Caco-2 (cell line): ENCODE measurements at regions not wholly inside any gene's neighbourhood (a gene's known extent, or its start where the extent isn't known, plus 50 kb on each side); places are given as distances from the start of the nearest gene placed in this dataset.

ENCODE experiments used
- BruUV-seq: library from RNA; stranded (reverse); fragments of 400-500 nt; replicated peaks from 2 replicates; lab custom pipeline; 2021; lab: Mats Ljungman, UMichigan
- CTCF ChIA-PET: fragments of 300-600 bp; sonication (Branson Sonifier 250); formaldehyde crosslinking; loops from one replicate; lab custom pipeline; 2022; ENCODE audit warnings: antibody characterized with exemption; lab: Charles Lee
- POLR2A ChIA-PET: fragments of 300-600 bp; sonication (Branson Sonifier 250); formaldehyde crosslinking; loops from one replicate; lab custom pipeline; 2022; ENCODE audit warnings: antibody characterized with exemption; lab: Charles Lee
- DNase-seq, 2 experiments: peaks; one replicate each; pipeline versions ENCODE4 v3.0.0 to v3.0.0-alpha.2; 2020 to 2022
- H3K27me3 ChIP-seq: replicated peaks from 2 replicates; pipeline ENCODE4 v1.6.0; 2011; ENCODE audit warnings: low read length; ENCODE audit not compliant: control insufficient read depth, insufficient read depth
- H3K36me3 ChIP-seq: 2 replicates; pipeline ENCODE4 v1.5.1; 2011; ENCODE audit warnings: low read length; ENCODE audit not compliant: control insufficient read depth, insufficient read depth
- H3K4me1 ChIP-seq: fragments of 250-450 bp; sonication (Bioruptor Pico); 2 replicates; pipeline ENCODE4 v1.5.1; 2020; ENCODE audit warnings: mild to moderate bottlenecking
- H3K4me3 ChIP-seq: 2 replicates; pipeline ENCODE4 v1.5.1; 2011; ENCODE audit warnings: low read depth, mild to moderate bottlenecking, control low read depth, low read length
- H3K9me3 ChIP-seq: fragments of 250-450 bp; sonication (Bioruptor Pico); 2 replicates; pipeline ENCODE4 v1.5.1; 2020; ENCODE audit warnings: mild to moderate bottlenecking, moderate library complexity
- H3K27ac Mint-ChIP-seq: one replicate; pipeline ENCODE4 v1.8.0; 2022; ENCODE audit warnings: mixed read lengths; ENCODE audit not compliant: unreplicated experiment
- H3K27me3 Mint-ChIP-seq: one replicate; pipeline ENCODE4 v1.8.0; 2022; ENCODE audit warnings: mixed read lengths; ENCODE audit not compliant: insufficient read depth, unreplicated experiment
- H3K36me3 Mint-ChIP-seq: one replicate; pipeline ENCODE4 v1.8.0; 2022; ENCODE audit warnings: mild to moderate bottlenecking, mixed read lengths; ENCODE audit not compliant: insufficient read depth, unreplicated experiment
- H3K4me1 Mint-ChIP-seq: one replicate; pipeline ENCODE4 v1.8.0; 2022; ENCODE audit warnings: low read depth, mixed read lengths; ENCODE audit not compliant: unreplicated experiment
- H3K4me3 Mint-ChIP-seq: one replicate; pipeline ENCODE4 v1.8.0; 2022; ENCODE audit warnings: mild to moderate bottlenecking, moderate library complexity, mixed read lengths; ENCODE audit not compliant: unreplicated experiment
- H3K9me3 Mint-ChIP-seq: one replicate; pipeline ENCODE4 v1.8.0; 2022; ENCODE audit warnings: mixed read lengths; ENCODE audit not compliant: unreplicated experiment
- intact Hi-C: fragments of 100-400 bp; cut with micrococcal nuclease; formaldehyde crosslinking; loops from one replicate; pipeline ENCODE4 v1.10.0; 2022; ENCODE audit not compliant: unreplicated experiment
- TF ChIP-seq, protein P1 (sequence below), 2 experiments: fragments of 200-600 bp in 1 of 2; IDR thresholded peaks; 1 replicate in 1 of 2; 2 replicates in 1 of 2; pipeline versions ENCODE4 v1.5.1 to v1.8.0; 2011 to 2022; ENCODE audit warnings: antibody characterized with exemption in 1 of 2, control low read depth in 1 of 2, inconsistent platforms in 1 of 2, low read depth in 1 of 2, low read length in 1 of 2, mild to moderate bottlenecking in 1 of 2, moderate library complexity in 1 of 2; ENCODE audit not compliant: insufficient read depth in 1 of 2, severe bottlenecking in 1 of 2, unreplicated experiment in 1 of 2

DNA sequence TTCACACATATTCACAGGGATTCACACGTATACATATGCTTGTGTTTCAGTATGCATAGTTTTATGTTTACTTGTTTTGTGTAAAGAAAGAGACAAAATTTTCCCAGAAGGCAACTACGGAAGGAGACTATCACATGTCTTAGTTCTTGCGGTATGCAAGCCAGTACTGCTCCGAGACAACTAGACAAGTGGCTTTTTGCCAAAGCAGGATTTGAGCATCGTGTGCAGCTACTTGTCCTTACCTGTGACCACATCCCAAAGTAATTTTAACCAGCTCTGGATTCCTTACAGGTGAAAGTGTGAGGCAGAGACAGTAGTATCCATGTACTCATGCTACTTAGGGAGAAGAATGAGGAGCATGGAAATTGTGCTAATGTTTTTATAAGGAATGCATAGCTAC, 591.4 kb upstream of the NR2F2 start:
- no peak overlapping the region for H3K4me3 Mint-ChIP-seq
- ChIA-PET CTCF (no interaction called here), POLR2A (no interaction called here)

GRCh38 chr15:95741830-95742229, 588.7 kb upstream of the NR2F2 start:
- POLR2A ChIA-PET: no interaction called here
- BruUV-seq: no TSS peak
- TF ChIP-seq, protein P1, sequence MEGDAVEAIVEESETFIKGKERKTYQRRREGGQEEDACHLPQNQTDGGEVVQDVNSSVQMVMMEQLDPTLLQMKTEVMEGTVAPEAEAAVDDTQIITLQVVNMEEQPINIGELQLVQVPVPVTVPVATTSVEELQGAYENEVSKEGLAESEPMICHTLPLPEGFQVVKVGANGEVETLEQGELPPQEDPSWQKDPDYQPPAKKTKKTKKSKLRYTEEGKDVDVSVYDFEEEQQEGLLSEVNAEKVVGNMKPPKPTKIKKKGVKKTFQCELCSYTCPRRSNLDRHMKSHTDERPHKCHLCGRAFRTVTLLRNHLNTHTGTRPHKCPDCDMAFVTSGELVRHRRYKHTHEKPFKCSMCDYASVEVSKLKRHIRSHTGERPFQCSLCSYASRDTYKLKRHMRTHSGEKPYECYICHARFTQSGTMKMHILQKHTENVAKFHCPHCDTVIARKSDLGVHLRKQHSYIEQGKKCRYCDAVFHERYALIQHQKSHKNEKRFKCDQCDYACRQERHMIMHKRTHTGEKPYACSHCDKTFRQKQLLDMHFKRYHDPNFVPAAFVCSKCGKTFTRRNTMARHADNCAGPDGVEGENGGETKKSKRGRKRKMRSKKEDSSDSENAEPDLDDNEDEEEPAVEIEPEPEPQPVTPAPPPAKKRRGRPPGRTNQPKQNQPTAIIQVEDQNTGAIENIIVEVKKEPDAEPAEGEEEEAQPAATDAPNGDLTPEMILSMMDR (IDR thresholded peaks at IDR 0.05; ENCODE audit: insufficient read depth in 1 of 2, low read depth in 1 of 2, low read length in 1 of 2, severe bottlenecking in 1 of 2, unreplicated experiment in 1 of 2): no peak

More for the DNA sequence above, 591.4 kb upstream of the NR2F2 start:
- Histone ChIP-seq H3K4me1 (no peaks in the 10 kb centered on the region), H3K36me3 (no peaks in the 10 kb centered on the region), H3K4me3 (no peak overlapping the region), H3K27me3 (no peaks in the 10 kb centered on the region), H3K9me3 (no peaks in the 10 kb centered on the region)
- Mint-ChIP-seq H3K4me1 (no peaks in the 10 kb centered on the region), H3K36me3 (no peaks in the 10 kb centered on the region), H3K27ac (no peak overlapping the region), H3K9me3 (peaks cover 6% of the 10 kb centered on the region), H3K27me3 (peaks cover 13% of the 10 kb centered on the region)
- no peak for DNase-seq
- TF ChIP-seq, protein P1 (IDR thresholded peaks at IDR 0.05; ENCODE audit: insufficient read depth in 1 of 2, low read depth in 1 of 2, low read length in 1 of 2, severe bottlenecking in 1 of 2, unreplicated experiment in 1 of 2): no peak
- intact Hi-C loops: no loop called here
- BruUV-seq: no TSS peak

DNA sequence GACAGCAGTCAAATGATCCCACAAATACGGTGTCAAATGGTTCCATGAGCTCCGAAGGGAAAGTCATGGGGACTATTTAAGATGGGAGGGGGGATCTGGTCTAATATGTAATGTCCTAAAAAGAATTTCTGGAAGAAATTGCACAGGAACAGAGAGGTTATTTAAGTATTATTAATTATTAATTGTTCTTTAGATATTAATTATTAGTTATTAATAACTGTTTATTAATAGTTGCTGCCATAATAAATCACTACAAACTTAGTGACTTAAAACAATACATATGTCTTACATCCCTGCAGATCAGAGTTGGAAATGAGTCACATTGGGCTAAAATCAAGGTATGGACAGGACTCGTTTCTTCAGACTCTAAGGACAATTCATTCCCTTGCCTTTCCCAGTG, 588.2 kb upstream of the NR2F2 start:
- peaks cover 13% of the 10 kb centered on the region for H3K27me3 Mint-ChIP-seq
- intact Hi-C loops: no loop called here
- Histone ChIP-seq H3K27me3 (no peaks in the 10 kb centered on the region), H3K36me3 (no peaks in the 10 kb centered on the region), H3K4me1 (no peaks in the 10 kb centered on the region), H3K9me3 (no peaks in the 10 kb centered on the region), H3K4me3 (no peak overlapping the region)
- DNase-seq: no peak
- TF ChIP-seq, protein P1 (IDR thresholded peaks at IDR 0.05; ENCODE audit: insufficient read depth in 1 of 2, low read depth in 1 of 2, low read length in 1 of 2, severe bottlenecking in 1 of 2, unreplicated experiment in 1 of 2): no peak
- ChIA-PET CTCF (no interaction called here), POLR2A (no interaction called here)
- no peak overlapping the region for H3K4me3 Mint-ChIP-seq
- H3K9me3 Mint-ChIP-seq: peaks cover 10% of the 10 kb centered on the region
- BruUV-seq: no TSS peak
- no peaks in the 10 kb centered on the region for H3K36me3 Mint-ChIP-seq
- H3K4me1 Mint-ChIP-seq: no peaks in the 10 kb centered on the region
- H3K27ac Mint-ChIP-seq: no peak overlapping the region

More at GRCh38 chr15:95741830-95742229, 588.7 kb upstream of the NR2F2 start:
- H3K27ac Mint-ChIP-seq: no peak overlapping the region
- no peaks in the 10 kb centered on the region for H3K9me3 ChIP-seq
- H3K36me3 ChIP-seq: no peaks in the 10 kb centered on the region
- no peaks in the 10 kb centered on the region for H3K4me1 Mint-ChIP-seq
- DNase-seq: no peak
- no peaks in the 10 kb centered on the region for H3K4me1 ChIP-seq
- intact Hi-C loops: no loop called here
- no peak overlapping the region for H3K4me3 Mint-ChIP-seq
- H3K27me3 ChIP-seq: no peaks in the 10 kb centered on the region
- CTCF ChIA-PET: no interaction called here
- no peaks in the 10 kb centered on the region for H3K36me3 Mint-ChIP-seq
- H3K9me3 Mint-ChIP-seq: peaks cover 10% of the 10 kb centered on the region
- H3K27me3 Mint-ChIP-seq: peaks cover 16% of the 10 kb centered on the region
- no peak overlapping the region for H3K4me3 ChIP-seq
